Duodenal mucosa (tissue), 2 donors: ENCODE measurements at regions not wholly inside any gene's neighbourhood (a gene's known extent, or its start where the extent isn't known, plus 50 kb on each side); places are given as distances from the start of the nearest gene placed in this dataset.

Source experiments
- H3K27ac ChIP-seq: one replicate; pipeline ENCODE4 v1.7.0; 2013; ENCODE audit warnings: low read depth, low read length
- H3K27me3 ChIP-seq, 2 donors: one replicate each; pipeline ENCODE4 v1.7.0; 2013; ENCODE audit warnings: low read length in 2 of 2, control low read depth in 1 of 2; ENCODE audit not compliant: insufficient read depth in 2 of 2, control insufficient read depth in 1 of 2
- H3K36me3 ChIP-seq, 2 donors: one replicate each; pipeline ENCODE4 v1.7.0; 2013; ENCODE audit warnings: low read length in 2 of 2, control low read depth in 1 of 2; ENCODE audit not compliant: insufficient read depth in 2 of 2, control insufficient read depth in 1 of 2
- H3K4me1 ChIP-seq, 2 donors: one replicate each; pipeline ENCODE4 v1.7.0; 2013; ENCODE audit warnings: low read length in 2 of 2, control low read depth in 1 of 2; ENCODE audit not compliant: insufficient read depth in 2 of 2, control insufficient read depth in 1 of 2
- H3K4me3 ChIP-seq, 2 donors: one replicate each; pipeline ENCODE4 v1.7.0; 2013; ENCODE audit warnings: low read length in 2 of 2, low read depth in 1 of 2
- H3K9ac ChIP-seq, 2 donors: one replicate each; pipeline ENCODE4 v1.7.0; 2013; ENCODE audit warnings: low read length in 2 of 2, low read depth in 1 of 2
- H3K9me3 ChIP-seq, 2 donors: one replicate each; pipeline ENCODE4 v1.7.0; 2013; ENCODE audit warnings: low read length in 2 of 2, control low read depth in 1 of 2; ENCODE audit not compliant: control insufficient read depth in 1 of 2

DNA sequence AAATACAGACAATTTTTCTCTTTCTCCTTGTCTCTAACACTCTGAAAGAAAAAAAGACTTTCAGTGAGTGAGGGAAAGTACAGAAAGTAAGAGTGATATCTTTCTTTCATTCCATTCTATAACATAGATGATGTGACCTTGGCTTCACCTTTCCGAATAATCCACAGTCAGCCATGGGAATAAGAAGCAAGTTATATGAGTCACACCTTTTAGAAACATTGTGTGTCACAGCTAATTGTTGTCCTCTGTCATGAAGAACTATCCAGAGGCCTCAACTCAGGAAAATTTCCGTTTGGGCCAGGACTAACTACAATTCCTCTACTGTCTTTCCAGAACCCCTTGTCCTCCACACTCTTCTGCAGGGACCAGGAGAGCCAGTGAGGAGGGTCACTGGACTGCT lies 209.7 kb upstream of the FAR2 start:
- H3K36me3 ChIP-seq = no peaks in the 10 kb centered on the region
- H3K4me3 ChIP-seq = no peak overlapping the region
- H3K9me3 ChIP-seq = no peaks in the 10 kb centered on the region
- H3K4me1 ChIP-seq = no peaks in the 10 kb centered on the region
- no peaks in the 10 kb centered on the region for H3K27me3 ChIP-seq
- no peak overlapping the region for H3K9ac ChIP-seq
- no peak overlapping the region for H3K27ac ChIP-seq

DNA sequence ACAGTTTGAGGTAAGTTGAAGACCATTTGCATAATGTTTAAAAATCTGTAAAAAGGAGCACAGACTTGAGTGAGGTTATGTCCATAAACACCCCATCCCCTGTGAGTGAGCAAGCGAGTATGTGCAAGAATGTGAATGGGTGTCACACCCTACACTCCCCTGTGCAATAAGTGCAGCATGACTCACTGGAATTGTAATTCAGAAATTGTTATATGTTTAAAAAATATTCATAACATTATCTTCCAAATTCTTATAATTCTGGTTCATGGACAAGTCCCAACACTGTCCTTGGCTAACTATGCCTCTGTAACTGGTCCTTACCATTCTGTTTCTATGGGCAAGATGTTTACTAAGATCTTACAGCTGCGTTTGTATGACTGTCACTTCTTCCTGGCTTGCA lies 207.8 kb upstream of the FAR2 start:
- H3K9me3 ChIP-seq = no peaks in the 10 kb centered on the region
- no peak overlapping the region for H3K4me3 ChIP-seq
- H3K4me1 ChIP-seq = no peaks in the 10 kb centered on the region
- no peak overlapping the region for H3K9ac ChIP-seq
- H3K27me3 ChIP-seq = no peaks in the 10 kb centered on the region
- no peak overlapping the region for H3K27ac ChIP-seq
- H3K36me3 ChIP-seq = no peaks in the 10 kb centered on the region

DNA sequence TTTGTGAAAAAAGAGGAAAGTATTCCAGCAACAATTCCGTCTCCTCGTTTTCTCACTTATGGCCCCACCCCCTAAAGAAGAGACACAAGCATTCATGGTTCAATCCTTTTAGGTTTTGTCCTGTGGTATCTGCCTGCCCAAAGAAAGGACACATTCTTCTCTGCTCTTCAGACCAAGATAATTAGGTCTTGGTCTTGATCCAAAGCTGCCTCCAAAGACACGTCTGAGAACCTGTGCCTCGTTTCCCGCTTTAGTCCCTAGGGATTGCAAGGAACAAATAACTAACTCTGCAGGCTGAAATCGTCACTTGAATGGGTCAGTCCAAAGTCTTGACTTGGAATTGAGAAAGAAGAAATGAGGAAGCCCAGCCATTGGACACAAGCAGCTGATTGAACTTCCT lies 202.7 kb upstream of the FAR2 start:
- Histone ChIP-seq H3K36me3 (no peaks in the 10 kb centered on the region), H3K27me3 (no peaks in the 10 kb centered on the region), H3K4me3 (no peak overlapping the region), H3K27ac (no peak overlapping the region), H3K9ac (no peak overlapping the region), H3K4me1 (no peaks in the 10 kb centered on the region), H3K9me3 (no peaks in the 10 kb centered on the region)

GRCh38 chr12:28948685-28949084 lies 200.4 kb upstream of the FAR2 start:
- H3K4me1 ChIP-seq = no peaks in the 10 kb centered on the region
- no peaks in the 10 kb centered on the region for H3K36me3 ChIP-seq
- H3K27me3 ChIP-seq = no peaks in the 10 kb centered on the region
- no peak overlapping the region for H3K4me3 ChIP-seq
- no peaks in the 10 kb centered on the region for H3K9me3 ChIP-seq
- no peak overlapping the region for H3K9ac ChIP-seq
- H3K27ac ChIP-seq = no peak overlapping the region

DNA sequence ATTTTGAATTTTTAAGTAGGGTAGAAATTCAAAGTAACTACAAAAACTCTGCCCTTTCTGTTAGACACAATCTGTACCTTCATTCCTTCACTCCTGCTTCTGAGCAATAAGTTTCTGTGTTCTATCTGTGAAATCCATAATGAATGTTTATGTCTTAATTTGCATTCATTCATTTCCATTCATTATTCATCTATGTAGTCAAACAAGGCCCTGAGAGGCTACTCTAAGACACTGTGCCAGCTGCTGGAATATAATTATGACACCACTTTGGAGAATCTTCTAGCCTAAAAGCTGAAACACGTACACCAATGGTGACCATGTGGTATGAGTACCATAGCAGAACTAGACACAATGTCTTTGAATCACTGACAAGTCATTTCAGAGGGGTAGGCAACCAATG lies 199.9 kb upstream of the FAR2 start:
- H3K4me3 ChIP-seq = no peak overlapping the region
- H3K36me3 ChIP-seq = no peaks in the 10 kb centered on the region
- no peak overlapping the region for H3K27ac ChIP-seq
- H3K9me3 ChIP-seq = no peaks in the 10 kb centered on the region
- H3K27me3 ChIP-seq = no peaks in the 10 kb centered on the region
- no peak overlapping the region for H3K9ac ChIP-seq
- no peaks in the 10 kb centered on the region for H3K4me1 ChIP-seq

DNA sequence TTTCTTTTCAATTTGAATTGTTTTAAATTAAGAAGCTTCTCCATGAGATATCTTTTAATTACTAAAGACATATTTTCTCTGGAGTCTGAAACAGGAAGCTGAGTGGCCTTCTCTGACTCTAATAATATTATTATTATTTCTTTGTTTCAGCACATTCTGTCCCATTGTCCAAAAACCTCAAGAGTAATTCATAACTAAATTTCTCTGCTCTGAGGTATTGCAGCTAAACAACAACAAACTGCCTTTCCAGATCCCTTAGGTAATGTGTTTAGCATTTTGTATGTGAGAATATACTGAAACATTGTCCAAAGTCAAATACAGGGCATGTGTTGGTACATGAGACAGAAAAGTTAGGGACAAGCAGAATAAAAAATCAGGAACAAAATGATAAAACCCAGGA lies 199.0 kb upstream of the FAR2 start:
- Histone ChIP-seq H3K9ac (no peak overlapping the region), H3K9me3 (no peaks in the 10 kb centered on the region), H3K4me1 (no peaks in the 10 kb centered on the region), H3K36me3 (no peaks in the 10 kb centered on the region), H3K27ac (no peak overlapping the region), H3K27me3 (no peaks in the 10 kb centered on the region), H3K4me3 (no peak overlapping the region)

DNA sequence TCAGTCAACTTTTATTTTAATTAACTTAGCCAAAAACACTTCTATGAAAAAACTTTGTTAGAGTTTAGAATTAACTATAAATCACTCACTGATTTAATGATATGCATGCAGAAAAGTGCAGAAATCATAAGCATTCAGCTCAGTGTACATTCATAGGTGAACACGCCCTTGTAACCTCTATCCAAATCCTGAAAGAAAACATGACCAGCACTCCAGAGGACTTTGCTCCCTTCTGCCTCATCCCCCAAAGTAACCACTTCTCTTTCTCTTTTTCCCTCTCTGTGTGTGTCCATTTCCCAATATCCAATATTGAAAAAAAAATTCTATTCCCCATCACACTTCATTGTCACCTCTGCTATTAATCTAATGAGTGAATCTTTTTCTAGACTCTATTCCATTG lies 197.1 kb upstream of the FAR2 start:
- H3K4me3 ChIP-seq = no peak overlapping the region
- H3K27ac ChIP-seq = no peak overlapping the region
- no peaks in the 10 kb centered on the region for H3K4me1 ChIP-seq
- H3K27me3 ChIP-seq = no peaks in the 10 kb centered on the region
- H3K36me3 ChIP-seq = no peaks in the 10 kb centered on the region
- no peak overlapping the region for H3K9ac ChIP-seq
- H3K9me3 ChIP-seq = no peaks in the 10 kb centered on the region

DNA sequence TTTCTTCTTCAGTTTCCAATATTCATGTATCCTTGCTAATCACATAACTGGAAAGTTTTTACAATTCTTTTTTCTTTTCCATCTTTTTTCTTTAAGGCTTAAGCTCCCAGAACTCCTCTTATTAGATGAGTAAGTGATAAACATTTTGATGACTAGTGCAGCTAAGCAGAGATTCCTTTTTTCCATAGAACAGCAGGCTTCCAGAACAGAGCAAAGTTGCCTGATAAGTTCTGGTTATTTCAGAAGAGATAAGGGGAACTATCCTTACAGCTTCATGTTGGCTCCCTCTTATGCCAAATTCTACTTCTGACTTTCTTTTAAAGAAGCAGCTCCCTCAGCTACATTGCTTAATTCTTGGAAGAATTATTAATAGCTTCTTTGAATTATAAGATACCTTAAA lies 194.7 kb upstream of the FAR2 start:
- H3K9ac ChIP-seq = no peak overlapping the region
- H3K27me3 ChIP-seq = no peaks in the 10 kb centered on the region
- no peak overlapping the region for H3K27ac ChIP-seq
- no peaks in the 10 kb centered on the region for H3K4me1 ChIP-seq
- no peaks in the 10 kb centered on the region for H3K9me3 ChIP-seq
- H3K4me3 ChIP-seq = no peak overlapping the region
- H3K36me3 ChIP-seq = no peaks in the 10 kb centered on the region

GRCh38 chr12:28955491-28955890 lies 193.6 kb upstream of the FAR2 start:
- H3K4me3 ChIP-seq = no peak overlapping the region
- no peaks in the 10 kb centered on the region for H3K4me1 ChIP-seq
- no peak overlapping the region for H3K9ac ChIP-seq
- H3K27ac ChIP-seq = no peak overlapping the region
- no peaks in the 10 kb centered on the region for H3K27me3 ChIP-seq
- no peaks in the 10 kb centered on the region for H3K9me3 ChIP-seq
- no peaks in the 10 kb centered on the region for H3K36me3 ChIP-seq

- no peaks in the 10 kb centered on the region for H3K4me1 ChIP-seq
- no peak overlapping the region for H3K4me3 ChIP-seq
- no peak overlapping the region for H3K9ac ChIP-seq
- no peaks in the 10 kb centered on the region for H3K36me3 ChIP-seq
- H3K27ac ChIP-seq = no peak overlapping the region
- H3K27me3 ChIP-seq = no peaks in the 10 kb centered on the region
- H3K9me3 ChIP-seq = no peaks in the 10 kb centered on the region
Measured at GRCh38 chr12:28955931-28956330, 193.1 kb upstream of the FAR2 start.

DNA sequence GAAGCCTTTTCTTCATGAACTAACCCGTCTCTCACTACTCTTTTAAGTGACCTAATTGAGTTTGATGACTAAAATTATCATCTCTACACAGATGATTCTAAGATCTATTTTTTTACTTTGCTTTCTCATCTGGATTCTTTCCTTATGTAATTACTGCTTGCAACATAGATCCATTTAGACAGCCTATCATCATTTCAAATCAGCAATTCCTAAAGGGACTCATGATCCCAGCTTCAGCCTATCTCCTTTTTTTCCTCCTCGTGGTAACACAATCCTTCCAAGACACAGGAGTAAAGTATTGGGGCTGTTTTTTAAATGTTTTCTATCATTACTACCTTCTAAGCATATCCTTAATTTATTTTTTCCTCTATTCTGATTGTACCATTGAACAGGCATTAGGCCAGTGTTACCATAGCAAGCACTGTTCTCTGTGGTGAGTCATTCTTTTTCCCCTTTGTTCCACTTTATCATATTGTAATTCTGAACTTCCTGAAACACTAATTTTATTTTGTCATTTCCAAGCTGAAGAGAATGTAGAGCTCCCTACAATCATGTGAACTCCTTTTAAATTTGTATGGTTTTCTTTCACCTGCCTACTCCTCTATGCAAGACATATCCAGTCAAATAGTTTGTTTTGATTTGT lies 190.4 kb upstream of the FAR2 start:
- no peaks in the 10 kb centered on the region for H3K4me1 ChIP-seq
- H3K9me3 ChIP-seq = no peaks in the 10 kb centered on the region
- H3K9ac ChIP-seq = no peak overlapping the region
- no peak overlapping the region for H3K4me3 ChIP-seq
- no peaks in the 10 kb centered on the region for H3K27me3 ChIP-seq
- no peak overlapping the region for H3K27ac ChIP-seq
- H3K36me3 ChIP-seq = no peaks in the 10 kb centered on the region
